ENCODE measurements at regions not wholly inside any gene's neighbourhood (a gene's known extent, or its start where the extent isn't known, plus 50 kb on each side); places are given as distances from the start of the nearest gene placed in this dataset.
"Not testable (repeated sequence)": the region's sequence is repeated elsewhere in the genome, so short reads cannot be mapped to it uniquely, and the experiment has no call there.

- no peak for ATAC-seq (replicated peaks in 1 of 2)
- Mint-ChIP-seq H3K36me3 (ENCODE audit: insufficient read depth in 2 of 2) (no peaks in the 10 kb centered on the region), H3K27me3 (ENCODE audit: low read depth) (peaks cover 16% of the 10 kb centered on the region), H3K27ac (no peak overlapping the region), H3K9me3 (no peaks in the 10 kb centered on the region), H3K4me3 (no peak overlapping the region), H3K4me1 (ENCODE audit: low read depth) (no peaks in the 10 kb centered on the region)
- DNase-seq = no peak
These were observed 104.1 kb downstream of the ATXN3L start for GRCh38 chrX:13215729-13216128.

GRCh38 chrX:13212191-13212651, 107.6 kb downstream of the ATXN3L start:
- Mint-ChIP-seq H3K27me3 (ENCODE audit: low read depth) (peaks cover 13% of the 10 kb centered on the region), H3K36me3 (ENCODE audit: insufficient read depth in 2 of 2) (no peaks in the 10 kb centered on the region), H3K4me1 (ENCODE audit: low read depth) (no peaks in the 10 kb centered on the region), H3K27ac (no peak overlapping the region), H3K9me3 (peaks cover 0 to 2% of the 10 kb centered on the region in 2 donors), H3K4me3 (no peak overlapping the region)
- DNase-seq (no peak), ATAC-seq (replicated peaks in 1 of 2) (no peak)

DNA sequence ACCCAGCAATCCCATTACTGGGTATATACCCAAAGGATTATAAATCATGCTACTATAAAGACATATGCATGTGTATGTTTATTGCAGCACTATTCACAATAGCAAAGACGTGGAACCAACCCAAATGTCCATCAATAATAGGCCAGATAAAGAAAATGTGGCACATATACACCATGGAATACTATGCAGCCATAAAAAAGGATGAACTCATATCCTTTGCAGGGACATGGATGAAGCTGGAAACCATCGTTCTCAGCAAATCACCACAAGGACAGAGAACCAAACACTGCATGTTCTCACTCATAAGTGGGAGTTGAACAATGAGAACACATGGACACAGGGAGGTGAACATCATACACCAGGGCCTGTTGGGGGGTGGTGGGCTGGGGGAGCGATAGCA, 109.7 kb downstream of the ATXN3L start:
- not testable (repeated sequence) for H3K9me3 Mint-ChIP-seq; ATAC-seq (replicated peaks in 1 of 2); H3K4me1 Mint-ChIP-seq (ENCODE audit: low read depth); H3K36me3 Mint-ChIP-seq (ENCODE audit: insufficient read depth in 2 of 2); H3K27ac Mint-ChIP-seq; H3K4me3 Mint-ChIP-seq; H3K27me3 Mint-ChIP-seq (ENCODE audit: low read depth); DNase-seq

GRCh38 chrX:13209704-13210103, 110.1 kb downstream of the ATXN3L start:
- H3K27me3 Mint-ChIP-seq (ENCODE audit: low read depth); H3K4me1 Mint-ChIP-seq (ENCODE audit: low read depth); H3K4me3 Mint-ChIP-seq: not testable (repeated sequence)

GRCh38 chrX:13208281-13208935, 111.4 kb downstream of the ATXN3L start:
- DNase-seq = no peak
- Mint-ChIP-seq H3K4me1 (ENCODE audit: low read depth) (no peaks in the 10 kb centered on the region), H3K4me3 (no peak overlapping the region), H3K27me3 (ENCODE audit: low read depth) (peaks cover 8% of the 10 kb centered on the region), H3K27ac (no peak overlapping the region), H3K9me3 (peaks cover 0 to 2% of the 10 kb centered on the region in 2 donors), H3K36me3 (ENCODE audit: insufficient read depth in 2 of 2) (no peaks in the 10 kb centered on the region)
- ATAC-seq (replicated peaks in 1 of 2) = no peak

More at GRCh38 chrX:13209704-13210103, 110.1 kb downstream of the ATXN3L start:
- ATAC-seq (replicated peaks in 1 of 2); H3K27ac Mint-ChIP-seq; H3K36me3 Mint-ChIP-seq (ENCODE audit: insufficient read depth in 2 of 2); DNase-seq; H3K9me3 Mint-ChIP-seq: not testable (repeated sequence)

DNA sequence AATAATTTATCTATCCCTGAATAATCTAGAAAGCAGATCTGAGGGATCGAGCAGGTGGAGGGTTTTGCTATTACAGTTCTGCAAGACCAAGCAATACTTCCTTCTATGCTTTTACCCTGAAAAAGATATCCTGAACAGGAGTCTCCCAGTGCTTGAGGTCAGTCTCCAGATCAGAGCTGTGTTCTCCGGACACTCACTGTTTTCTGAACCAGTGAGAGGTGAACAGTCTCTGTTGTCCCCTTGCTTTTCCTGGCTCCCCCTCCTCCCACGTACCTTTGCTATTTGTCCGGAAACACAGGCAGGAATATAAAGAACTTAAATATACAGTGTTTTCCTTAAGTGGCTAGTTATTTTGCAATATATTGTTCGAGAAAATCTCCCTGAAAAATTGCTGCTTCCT, 116.6 kb downstream of the ATXN3L start:
- no peak overlapping the region for H3K27ac Mint-ChIP-seq
- H3K4me3 Mint-ChIP-seq = no peak overlapping the region
- DNase-seq = no peak
- peaks cover 35% of the 10 kb centered on the region for H3K27me3 Mint-ChIP-seq (ENCODE audit: low read depth)
- no peaks in the 10 kb centered on the region for H3K9me3 Mint-ChIP-seq
- no peak for ATAC-seq (replicated peaks in 1 of 2)
- no peaks in the 10 kb centered on the region for H3K36me3 Mint-ChIP-seq (ENCODE audit: insufficient read depth in 2 of 2)
- no peaks in the 10 kb centered on the region for H3K4me1 Mint-ChIP-seq (ENCODE audit: low read depth)

GRCh38 chrX:13201605-13202219, 118.1 kb downstream of the ATXN3L start:
- DNase-seq (no peak), ATAC-seq (replicated peaks in 1 of 2) (no peak)
- Mint-ChIP-seq H3K4me1 (ENCODE audit: low read depth) (no peaks in the 10 kb centered on the region), H3K9me3 (no peaks in the 10 kb centered on the region), H3K27ac (no peak overlapping the region), H3K27me3 (ENCODE audit: low read depth) (peaks cover 35% of the 10 kb centered on the region), H3K4me3 (no peak overlapping the region), H3K36me3 (ENCODE audit: insufficient read depth in 2 of 2) (no peaks in the 10 kb centered on the region)

DNA sequence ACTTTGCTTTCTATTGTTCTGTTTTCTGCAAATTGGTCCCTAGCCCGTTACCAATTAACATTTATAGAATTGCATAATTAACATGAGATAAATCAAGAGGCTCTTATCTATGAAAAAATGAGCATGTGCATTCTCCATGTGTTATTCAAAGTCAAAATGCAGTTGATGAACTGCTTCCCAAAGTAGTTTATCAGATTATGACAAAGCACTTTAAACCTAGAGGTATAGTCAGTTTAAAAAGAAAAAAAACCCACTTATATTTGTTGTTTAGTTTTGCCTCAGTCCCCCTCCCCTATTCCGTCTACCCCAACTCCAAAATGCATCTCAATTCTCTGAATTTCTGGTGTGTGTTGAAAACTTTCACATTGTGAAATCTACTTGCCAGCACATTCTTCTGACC, 119.5 kb downstream of the ATXN3L start:
- Mint-ChIP-seq H3K27ac (no peak overlapping the region), H3K27me3 (ENCODE audit: low read depth) (peaks cover 35% of the 10 kb centered on the region), H3K36me3 (ENCODE audit: insufficient read depth in 2 of 2) (no peaks in the 10 kb centered on the region), H3K4me1 (ENCODE audit: low read depth) (no peaks in the 10 kb centered on the region), H3K4me3 (no peak overlapping the region), H3K9me3 (no peaks in the 10 kb centered on the region)
- ATAC-seq (replicated peaks in 1 of 2) (no peak), DNase-seq (no peak)

- Mint-ChIP-seq H3K36me3 (ENCODE audit: insufficient read depth in 2 of 2) (no peaks in the 10 kb centered on the region), H3K27me3 (ENCODE audit: low read depth) (peaks cover 37% of the 10 kb centered on the region), H3K4me1 (ENCODE audit: low read depth) (no peaks in the 10 kb centered on the region), H3K27ac (no peak overlapping the region), H3K4me3 (no peak overlapping the region), H3K9me3 (no peaks in the 10 kb centered on the region)
- ATAC-seq (replicated peaks in 1 of 2) (no peak), DNase-seq (no peak)
These were observed 121.1 kb downstream of the ATXN3L start for GRCh38 chrX:13198762-13199064.

DNA sequence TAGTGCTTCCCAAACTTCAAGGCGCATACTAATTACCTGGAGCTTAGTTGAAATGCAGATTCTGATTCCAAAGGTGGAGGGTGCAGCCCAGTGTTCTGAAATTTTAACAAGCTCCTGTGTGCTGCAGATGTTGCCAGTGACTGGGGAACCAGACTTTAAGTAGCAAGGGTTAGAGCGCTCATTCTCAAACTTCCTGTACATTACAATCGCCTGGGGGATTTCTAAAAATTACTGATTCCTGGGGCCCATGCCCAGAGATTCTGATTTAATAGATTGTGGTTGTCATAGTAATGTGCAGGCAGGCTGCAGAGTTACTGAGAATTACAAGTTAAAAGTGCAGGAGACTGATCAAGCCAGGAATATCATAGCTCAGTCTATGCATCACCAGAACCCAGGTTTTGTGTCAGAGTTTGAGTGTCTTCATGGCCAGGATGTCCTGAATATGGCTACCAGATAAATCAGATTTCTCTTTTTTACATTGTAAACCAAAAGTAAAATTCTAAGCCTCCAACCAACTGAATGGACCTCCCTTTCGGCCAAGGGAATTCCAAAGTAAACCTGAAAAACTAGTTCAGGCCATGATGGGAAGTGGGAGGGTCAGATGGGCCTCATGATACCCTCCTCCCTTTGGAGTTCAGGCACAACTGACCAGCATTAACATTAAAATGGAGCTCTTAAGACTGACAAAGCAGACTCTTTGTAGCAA, 121.6 kb downstream of the ATXN3L start:
- DNase-seq = no peak
- no peaks in the 10 kb centered on the region for H3K36me3 Mint-ChIP-seq (ENCODE audit: insufficient read depth in 2 of 2)
- ATAC-seq (replicated peaks in 1 of 2) = no peak
- H3K4me1 Mint-ChIP-seq (ENCODE audit: low read depth) = no peaks in the 10 kb centered on the region
- H3K9me3 Mint-ChIP-seq = no peaks in the 10 kb centered on the region
- no peak overlapping the region for H3K4me3 Mint-ChIP-seq
- H3K27me3 Mint-ChIP-seq (ENCODE audit: low read depth) = peaks cover 37% of the 10 kb centered on the region
- no peak overlapping the region for H3K27ac Mint-ChIP-seq

- H3K27ac Mint-ChIP-seq = no peak overlapping the region
- ATAC-seq (replicated peaks in 1 of 2) = no peak
- H3K4me1 Mint-ChIP-seq (ENCODE audit: low read depth) = no peaks in the 10 kb centered on the region
These were observed 123.1 kb downstream of the ATXN3L start for GRCh38 chrX:13196782-13197181.

DNA sequence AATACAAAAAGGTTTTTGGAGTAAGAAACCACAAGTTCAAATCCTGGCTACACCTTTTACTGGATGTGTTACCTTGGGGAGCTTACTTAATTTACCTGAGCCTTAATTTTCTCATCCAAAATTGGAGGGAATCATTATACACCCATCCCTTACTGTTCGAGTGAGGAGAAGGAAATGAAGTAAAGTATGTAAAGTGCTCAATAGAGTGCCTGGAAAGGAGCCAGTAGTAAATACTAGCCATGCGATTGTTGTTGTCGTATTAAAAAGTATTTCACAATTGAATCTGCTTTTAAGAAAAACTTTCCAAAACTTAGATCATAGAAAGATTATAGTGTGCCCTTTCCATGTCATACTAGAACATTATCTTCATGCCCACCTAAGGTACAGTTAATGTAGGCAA, 124.5 kb downstream of the ATXN3L start:
- no peak overlapping the region for H3K27ac Mint-ChIP-seq
- H3K4me1 Mint-ChIP-seq (ENCODE audit: low read depth) = no peaks in the 10 kb centered on the region
- no peaks in the 10 kb centered on the region for H3K9me3 Mint-ChIP-seq
- no peak for ATAC-seq (replicated peaks in 1 of 2)
- DNase-seq = no peak
- H3K36me3 Mint-ChIP-seq (ENCODE audit: insufficient read depth in 2 of 2) = no peaks in the 10 kb centered on the region
- peaks cover 33% of the 10 kb centered on the region for H3K27me3 Mint-ChIP-seq (ENCODE audit: low read depth)
- H3K4me3 Mint-ChIP-seq = no peak overlapping the region

More at GRCh38 chrX:13196782-13197181, 123.1 kb downstream of the ATXN3L start:
- H3K36me3 Mint-ChIP-seq (ENCODE audit: insufficient read depth in 2 of 2) = no peaks in the 10 kb centered on the region
- no peak overlapping the region for H3K4me3 Mint-ChIP-seq
- no peaks in the 10 kb centered on the region for H3K9me3 Mint-ChIP-seq
- DNase-seq = no peak
- H3K27me3 Mint-ChIP-seq (ENCODE audit: low read depth) = peaks cover 41% of the 10 kb centered on the region

DNA sequence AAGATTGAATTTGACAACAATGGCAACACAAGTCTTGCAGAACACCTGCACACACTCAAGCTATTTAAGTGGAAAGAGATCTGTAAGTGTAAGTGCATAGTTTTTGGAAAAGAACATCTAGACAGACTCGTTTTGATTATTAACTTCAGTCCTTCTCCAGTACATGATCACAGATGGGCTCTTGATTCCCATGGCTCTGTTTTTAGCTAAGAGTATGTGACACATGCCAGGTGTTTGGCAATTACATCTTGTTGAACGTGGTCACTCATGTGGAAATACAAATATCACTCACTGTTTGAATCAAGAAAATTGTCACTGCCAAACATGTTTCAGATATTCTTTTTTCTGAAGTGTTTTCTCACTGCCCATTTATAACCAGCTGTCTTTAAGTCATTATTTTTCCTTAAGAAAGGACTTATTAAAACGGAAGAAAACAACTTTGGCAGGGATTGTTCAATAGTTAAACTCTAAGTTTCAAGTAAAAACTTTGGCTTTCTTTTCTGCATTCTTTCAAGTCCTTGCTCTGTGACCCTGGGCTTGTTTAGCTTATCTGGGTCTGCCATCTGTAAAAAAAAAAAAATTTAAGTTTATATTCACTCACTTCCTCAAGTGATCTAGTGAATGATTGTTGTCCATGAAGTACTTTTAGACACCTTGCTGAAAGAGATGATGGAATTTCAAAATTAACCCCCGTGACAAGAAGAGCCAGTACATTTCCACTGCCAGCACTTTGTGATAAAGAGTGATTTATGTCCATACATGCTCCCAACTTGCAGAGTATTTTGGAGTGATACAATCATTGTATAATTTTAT, 125.4 kb downstream of the ATXN3L start:
- Mint-ChIP-seq H3K4me3 (no peak overlapping the region), H3K9me3 (no peaks in the 10 kb centered on the region), H3K27ac (no peak overlapping the region), H3K4me1 (ENCODE audit: low read depth) (no peaks in the 10 kb centered on the region), H3K36me3 (ENCODE audit: insufficient read depth in 2 of 2) (no peaks in the 10 kb centered on the region), H3K27me3 (ENCODE audit: low read depth) (peaks cover 24% of the 10 kb centered on the region)
- DNase-seq (no peak), ATAC-seq (replicated peaks in 1 of 2) (no peak)
